Right cardiac atrium (tissue), 5 donors: ENCODE measurements at regions not wholly inside any gene's neighbourhood (a gene's known extent, or its start where the extent isn't known, plus 50 kb on each side); places are given as distances from the start of the nearest gene placed in this dataset.

ENCODE experiments used
- ATAC-seq, 2 donors: fragments of 200-7000 bp; cut with Tn5 transposase; one replicate each; pipeline versions ENCODE4 v1.8.0 to v1.9.1; 2020; ENCODE audit warnings: moderate library complexity in 2 of 2, mild to moderate bottlenecking in 1 of 2
- DNase-seq, 3 donors: peaks; one replicate each; pipeline ENCODE4 v3.0.0-alpha.2; 2020
- H3K27ac ChIP-seq: one replicate; pipeline ENCODE4 v1.5.1; 2013; ENCODE audit warnings: mild to moderate bottlenecking, low read length, control low read depth, moderate library complexity
- H3K27me3 ChIP-seq: one replicate; pipeline ENCODE4 v1.6.1; 2013; ENCODE audit not compliant: control insufficient read depth, insufficient read depth
- H3K4me1 ChIP-seq: one replicate; pipeline ENCODE4 v1.6.1; 2013; ENCODE audit warnings: low read length; ENCODE audit not compliant: control insufficient read depth, insufficient read depth
- H3K4me3 ChIP-seq: one replicate; pipeline ENCODE4 v1.5.1; 2013; ENCODE audit warnings: low read length, control low read depth
- H3K9me3 ChIP-seq: one replicate; pipeline ENCODE4 v1.6.1; 2013; ENCODE audit warnings: low read length; ENCODE audit not compliant: control insufficient read depth
- WGBS: extraction: QIAGEN DNeasy Blood & Tissue Kit; methylation state at CpG from one replicate; pipeline ENCODE4 v1.1.7; 2013; 5-methylcytosine and 5-hydroxymethylcytosine counted together
- intact Hi-C, 4 donors: fragments of 100-400 bp; cut with DNase I; formaldehyde crosslinking; loops; one replicate each; pipeline versions ENCODE4 v1.11.0 to v1.14.0; 2022 to 2023
- donor health status: healthy with polysubstance abuse.
- donor health status: DM: no; HTN: yes; CAD: no.
- donor health status: DM: no; HTN: no; CAD: no.
- donor health status: DM: no; HTN: yes; CAD: no; lungs with severe emphysema.
- donor health status: DM: yes; HTN: yes; CAD: no.

DNA sequence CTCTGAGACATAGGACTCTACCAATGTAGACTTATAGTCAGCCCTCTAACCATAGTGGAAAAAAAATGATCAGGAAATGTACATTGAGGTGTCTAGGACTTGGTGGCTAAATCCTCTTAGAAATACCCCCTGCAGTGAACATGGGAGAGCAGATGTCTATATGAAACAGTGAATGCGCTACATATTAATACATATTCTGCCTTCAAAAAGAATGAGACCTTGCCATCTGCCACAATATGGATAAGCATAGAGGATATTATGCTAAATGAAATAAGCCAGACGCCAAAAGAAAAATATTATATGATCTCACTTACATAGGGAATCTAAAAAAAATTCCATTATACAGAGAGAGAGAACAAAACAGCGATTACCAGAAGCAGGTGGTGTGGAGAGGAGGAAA lies 66.6 kb upstream of the HAO2 start:
- 92% methylated on average over 3 of the region's 3 CpGs for WGBS
- intact Hi-C loops, result no loop called here
- Histone ChIP-seq H3K27ac (no peak overlapping the region), H3K27me3 (no peaks in the 10 kb centered on the region), H3K9me3 (no peaks in the 10 kb centered on the region), H3K4me3 (no peak overlapping the region), H3K4me1 (no peaks in the 10 kb centered on the region)
- no peak for ATAC-seq
- no peak for DNase-seq

DNA sequence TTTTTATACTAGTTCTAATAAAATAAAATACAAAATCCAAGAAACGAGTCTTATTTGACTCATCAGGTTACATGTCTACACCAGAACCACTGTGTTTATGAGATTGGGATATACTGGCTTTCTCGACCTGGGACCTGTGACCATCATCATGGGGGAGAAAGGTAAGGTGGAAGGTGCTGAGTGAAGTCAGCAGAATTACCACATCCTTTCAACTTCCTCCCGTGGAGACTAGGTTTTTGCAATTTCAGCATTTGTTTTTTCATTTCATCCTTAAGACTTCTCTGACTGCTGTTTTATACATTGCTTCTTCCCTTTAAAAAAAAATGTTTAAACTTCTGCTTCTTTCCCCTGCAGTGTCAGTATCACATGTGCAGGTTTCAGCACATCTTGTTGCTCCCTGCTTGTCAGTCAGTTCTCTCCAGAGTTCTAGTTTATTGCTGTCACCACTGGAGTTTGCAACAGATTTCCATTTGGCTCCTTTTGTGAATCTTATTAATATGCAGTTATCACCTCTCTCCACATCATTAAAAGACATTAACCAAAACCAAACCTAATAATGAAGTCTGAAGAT lies 60.4 kb upstream of the HAO2 start:
- DNase-seq, result no peak
- Histone ChIP-seq H3K27me3 (no peaks in the 10 kb centered on the region), H3K27ac (no peak overlapping the region), H3K9me3 (no peaks in the 10 kb centered on the region), H3K4me1 (no peaks in the 10 kb centered on the region), H3K4me3 (no peak overlapping the region)
- intact Hi-C loops, result no loop called here
- ATAC-seq, result no peak
- WGBS, result 51% methylated on average over 3 of the region's 3 CpGs

GRCh38 chr1:119308806-119309205 lies 59.8 kb upstream of the HAO2 start:
- no peak for DNase-seq
- Histone ChIP-seq H3K4me1 (no peaks in the 10 kb centered on the region), H3K27ac (no peak overlapping the region), H3K27me3 (no peaks in the 10 kb centered on the region), H3K4me3 (no peak overlapping the region), H3K9me3 (no peaks in the 10 kb centered on the region)
- ATAC-seq, result no peak
- 86% methylated on average over 2 of the region's 2 CpGs for WGBS
- intact Hi-C loops, result no loop called here

DNA sequence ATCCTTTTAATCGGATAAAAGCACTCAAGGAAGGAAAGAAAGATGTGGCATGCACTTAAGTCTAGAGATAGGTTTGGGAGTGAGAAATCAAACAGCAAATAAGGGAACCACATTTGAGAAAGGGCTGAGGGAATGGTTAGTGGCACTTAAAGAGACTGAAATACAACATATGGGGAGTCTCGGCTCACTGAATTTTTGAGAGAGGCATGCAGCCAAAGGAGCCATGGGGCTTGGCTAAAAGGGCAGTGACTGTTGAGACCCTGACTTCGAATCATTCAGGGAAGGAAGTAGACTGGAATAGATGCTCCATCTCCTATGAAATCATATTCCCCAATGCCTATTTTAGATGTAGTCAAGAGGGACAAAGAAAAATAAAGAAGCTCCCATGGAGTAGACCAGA lies 58.3 kb upstream of the HAO2 start:
- no peaks in the 10 kb centered on the region for H3K9me3 ChIP-seq
- ATAC-seq (no peak), DNase-seq (no peak)
- no peaks in the 10 kb centered on the region for H3K27me3 ChIP-seq
- no peak overlapping the region for H3K27ac ChIP-seq
- no peaks in the 10 kb centered on the region for H3K4me1 ChIP-seq
- WGBS, result 41% methylated on average over 3 of the region's 3 CpGs
- no peak overlapping the region for H3K4me3 ChIP-seq
- intact Hi-C loops, result no loop called here

DNA sequence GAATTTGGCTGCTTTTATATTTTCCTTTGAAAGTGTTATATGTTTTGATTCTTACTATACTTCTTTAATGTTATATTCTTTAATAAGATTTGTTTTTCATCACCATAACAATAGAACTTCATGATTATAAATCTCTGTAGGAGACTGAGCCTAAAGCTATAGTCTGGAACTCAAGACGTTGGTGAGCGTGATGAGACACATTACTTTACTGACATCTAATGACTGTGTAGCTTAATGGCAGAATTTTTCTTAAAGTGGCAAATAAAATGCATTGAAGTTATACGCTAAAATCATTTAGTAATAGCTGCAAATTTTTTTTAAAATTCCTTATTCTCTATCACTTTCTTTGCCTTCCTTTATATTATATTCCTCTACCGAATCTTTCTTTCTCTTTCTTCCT lies 56.1 kb upstream of the HAO2 start:
- ATAC-seq, result no peak
- DNase-seq, result no peak
- WGBS, result 69% methylated on average over 4 of the region's 4 CpGs
- Histone ChIP-seq H3K9me3 (no peaks in the 10 kb centered on the region), H3K4me1 (no peaks in the 10 kb centered on the region), H3K4me3 (no peak overlapping the region), H3K27ac (no peak overlapping the region), H3K27me3 (no peaks in the 10 kb centered on the region)
- intact Hi-C loops, result no loop called here

DNA sequence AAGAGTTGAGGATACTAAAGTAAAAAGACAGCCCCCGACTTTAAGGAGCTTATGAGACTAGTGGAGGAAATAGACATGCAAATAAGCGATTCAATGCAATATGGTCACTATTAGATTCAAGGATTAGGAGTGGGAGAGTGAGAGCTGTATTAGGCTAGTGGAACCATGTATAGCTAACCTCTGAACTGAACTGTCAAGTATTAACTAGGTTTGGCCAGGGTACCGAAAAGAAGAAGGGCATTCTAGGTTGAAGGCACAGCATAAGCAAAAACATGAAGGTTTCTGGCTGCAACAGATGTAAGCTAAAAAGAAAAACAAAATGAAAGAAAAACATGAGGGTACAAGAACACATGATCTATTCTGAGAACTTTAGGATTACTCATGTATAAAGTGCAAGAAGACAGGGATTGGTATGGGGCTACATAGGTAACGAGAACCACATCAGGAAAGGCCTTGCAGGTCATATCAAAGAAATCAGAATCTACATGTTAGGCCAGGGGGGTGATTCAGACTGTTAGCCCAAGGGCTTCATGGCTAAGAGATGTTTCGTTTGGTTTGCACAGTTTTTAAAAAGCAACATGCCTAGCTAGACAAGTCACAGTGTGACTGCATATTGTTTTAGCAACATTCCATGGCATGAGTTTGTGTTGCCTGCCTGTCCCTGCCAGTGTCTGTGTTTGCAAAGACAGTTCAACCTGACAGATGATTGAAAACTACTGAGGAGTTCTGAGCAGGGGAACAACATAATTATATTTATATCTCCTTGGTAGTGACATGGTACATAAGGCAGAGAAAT lies 54.4 kb upstream of the HAO2 start:
- intact Hi-C loops, result no loop called here
- Histone ChIP-seq H3K9me3 (no peaks in the 10 kb centered on the region), H3K4me3 (no peak overlapping the region), H3K4me1 (no peaks in the 10 kb centered on the region), H3K27me3 (no peaks in the 10 kb centered on the region), H3K27ac (no peak overlapping the region)
- 82% methylated on average over 5 of the region's 5 CpGs for WGBS
- no peak for DNase-seq
- ATAC-seq, result no peak

- WGBS, result 81% methylated on average over 18 of the region's 18 CpGs
- Histone ChIP-seq H3K27me3 (no peaks in the 10 kb centered on the region), H3K4me3 (no peak overlapping the region), H3K4me1 (no peaks in the 10 kb centered on the region), H3K27ac (no peak overlapping the region), H3K9me3 (no peaks in the 10 kb centered on the region)
- intact Hi-C loops, result no loop called here
- ATAC-seq (no peak), DNase-seq (no peak)
These were observed 51.6 kb upstream of the HAO2 start for GRCh38 chr1:119316870-119317416.

- Histone ChIP-seq H3K27me3 (no peaks in the 10 kb centered on the region), H3K27ac (no peak overlapping the region), H3K4me3 (no peak overlapping the region), H3K4me1 (no peaks in the 10 kb centered on the region), H3K9me3 (no peaks in the 10 kb centered on the region)
- DNase-seq (no peak), ATAC-seq (no peak)
- WGBS, result 77% methylated on average over 7 of the region's 7 CpGs
- intact Hi-C loops, result no loop called here
These were observed 49.9 kb upstream of the HAO2 start for GRCh38 chr1:119318466-119319309.
